ENCODE measurements at regions not wholly inside any gene's neighbourhood (a gene's known extent, or its start where the extent isn't known, plus 50 kb on each side); places are given as distances from the start of the nearest gene placed in this dataset.

DNA sequence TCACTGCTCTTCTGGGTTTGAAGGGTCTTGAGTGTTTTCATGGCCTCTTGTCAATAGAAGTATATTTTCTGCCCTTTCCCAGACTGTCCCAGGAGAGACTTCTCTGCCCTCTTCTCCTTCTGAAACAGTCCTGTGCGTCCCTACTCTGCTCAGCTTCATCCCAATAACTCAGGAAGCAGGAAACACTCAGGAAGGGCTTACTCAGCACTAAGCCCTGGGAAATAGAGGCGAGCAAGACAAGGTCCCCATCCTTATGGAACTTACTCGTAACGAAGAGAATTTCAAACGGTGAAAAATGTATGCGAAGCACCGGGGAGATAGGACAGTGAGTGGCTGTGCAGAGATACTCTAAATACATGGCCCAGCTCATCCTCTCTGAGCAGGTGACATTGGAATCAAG is 52.8 kb upstream of the TFRC start:
- TF ChIP-seq TFCP2L1 (CRISPR knock-in tag; IDR thresholded peaks at IDR 0.05) (no peak), RNF2 (IDR thresholded peaks at IDR 0.05; ENCODE audit: borderline replicate concordance, low read depth) (no peak), FOXS1 (CRISPR knock-in tag; IDR thresholded peaks at IDR 0.05) (no peak), POLR2A (IDR thresholded peaks at IDR 0.05; ENCODE audit: low read length) (no peak), PHF8 (IDR thresholded peaks at IDR 0.05; ENCODE audit: borderline replicate concordance, low read depth) (no peak), RFX5 (IDR thresholded peaks at IDR 0.05) (no peak)
- TF ChIP-seq, protein P1, sequence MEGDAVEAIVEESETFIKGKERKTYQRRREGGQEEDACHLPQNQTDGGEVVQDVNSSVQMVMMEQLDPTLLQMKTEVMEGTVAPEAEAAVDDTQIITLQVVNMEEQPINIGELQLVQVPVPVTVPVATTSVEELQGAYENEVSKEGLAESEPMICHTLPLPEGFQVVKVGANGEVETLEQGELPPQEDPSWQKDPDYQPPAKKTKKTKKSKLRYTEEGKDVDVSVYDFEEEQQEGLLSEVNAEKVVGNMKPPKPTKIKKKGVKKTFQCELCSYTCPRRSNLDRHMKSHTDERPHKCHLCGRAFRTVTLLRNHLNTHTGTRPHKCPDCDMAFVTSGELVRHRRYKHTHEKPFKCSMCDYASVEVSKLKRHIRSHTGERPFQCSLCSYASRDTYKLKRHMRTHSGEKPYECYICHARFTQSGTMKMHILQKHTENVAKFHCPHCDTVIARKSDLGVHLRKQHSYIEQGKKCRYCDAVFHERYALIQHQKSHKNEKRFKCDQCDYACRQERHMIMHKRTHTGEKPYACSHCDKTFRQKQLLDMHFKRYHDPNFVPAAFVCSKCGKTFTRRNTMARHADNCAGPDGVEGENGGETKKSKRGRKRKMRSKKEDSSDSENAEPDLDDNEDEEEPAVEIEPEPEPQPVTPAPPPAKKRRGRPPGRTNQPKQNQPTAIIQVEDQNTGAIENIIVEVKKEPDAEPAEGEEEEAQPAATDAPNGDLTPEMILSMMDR (IDR thresholded peaks at IDR 0.05) = no peak
- TF ChIP-seq, protein P2, sequence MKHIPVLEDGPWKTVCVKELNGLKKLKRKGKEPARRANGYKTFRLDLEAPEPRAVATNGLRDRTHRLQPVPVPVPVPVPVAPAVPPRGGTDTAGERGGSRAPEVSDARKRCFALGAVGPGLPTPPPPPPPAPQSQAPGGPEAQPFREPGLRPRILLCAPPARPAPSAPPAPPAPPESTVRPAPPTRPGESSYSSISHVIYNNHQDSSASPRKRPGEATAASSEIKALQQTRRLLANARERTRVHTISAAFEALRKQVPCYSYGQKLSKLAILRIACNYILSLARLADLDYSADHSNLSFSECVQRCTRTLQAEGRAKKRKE (CRISPR knock-in tag; IDR thresholded peaks at IDR 0.05; ENCODE audit: low read depth) = no peak
- TF ChIP-seq, protein P3, sequence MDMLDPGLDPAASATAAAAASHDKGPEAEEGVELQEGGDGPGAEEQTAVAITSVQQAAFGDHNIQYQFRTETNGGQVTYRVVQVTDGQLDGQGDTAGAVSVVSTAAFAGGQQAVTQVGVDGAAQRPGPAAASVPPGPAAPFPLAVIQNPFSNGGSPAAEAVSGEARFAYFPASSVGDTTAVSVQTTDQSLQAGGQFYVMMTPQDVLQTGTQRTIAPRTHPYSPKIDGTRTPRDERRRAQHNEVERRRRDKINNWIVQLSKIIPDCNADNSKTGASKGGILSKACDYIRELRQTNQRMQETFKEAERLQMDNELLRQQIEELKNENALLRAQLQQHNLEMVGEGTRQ (IDR thresholded peaks at IDR 0.05) = no peak

All from A549 (cell line).